GM18499 (cell line): ENCODE measurements at regions not wholly inside any gene's neighbourhood (a gene's known extent, or its start where the extent isn't known, plus 50 kb on each side); places are given as distances from the start of the nearest gene placed in this dataset.
"Not testable (repeated sequence)": the region's sequence is repeated elsewhere in the genome, so short reads cannot be mapped to it uniquely, and the experiment has no call there.

Source experiments
- ATAC-seq: cut with Tn5 transposase; IDR thresholded peaks from one replicate; pipeline ENCODE4 v1.9.1; 2021; ENCODE audit warnings: moderate number of reproducible peaks; ENCODE audit not compliant: insufficient read depth, unreplicated experiment

DNA sequence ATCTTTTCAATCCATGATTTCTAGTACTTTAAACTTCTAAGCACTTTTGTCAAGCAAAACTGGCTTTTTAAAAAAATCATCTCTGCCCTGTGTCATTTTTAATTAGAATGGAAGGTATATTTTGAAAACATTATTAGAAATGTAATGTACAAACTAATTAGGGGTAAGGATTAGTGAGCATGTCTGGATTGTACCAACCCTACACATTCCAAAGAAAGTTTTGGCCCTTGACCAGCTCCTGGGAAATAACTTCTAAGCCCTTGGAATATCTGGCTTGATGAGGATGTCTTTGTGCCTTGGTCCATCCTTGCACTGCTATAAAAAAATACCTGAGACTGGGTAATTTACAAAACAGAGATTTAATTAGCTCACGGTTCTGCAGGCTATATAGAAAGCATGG, 876.5 kb downstream of the RAPGEF2 start:
- no peak for ATAC-seq

DNA sequence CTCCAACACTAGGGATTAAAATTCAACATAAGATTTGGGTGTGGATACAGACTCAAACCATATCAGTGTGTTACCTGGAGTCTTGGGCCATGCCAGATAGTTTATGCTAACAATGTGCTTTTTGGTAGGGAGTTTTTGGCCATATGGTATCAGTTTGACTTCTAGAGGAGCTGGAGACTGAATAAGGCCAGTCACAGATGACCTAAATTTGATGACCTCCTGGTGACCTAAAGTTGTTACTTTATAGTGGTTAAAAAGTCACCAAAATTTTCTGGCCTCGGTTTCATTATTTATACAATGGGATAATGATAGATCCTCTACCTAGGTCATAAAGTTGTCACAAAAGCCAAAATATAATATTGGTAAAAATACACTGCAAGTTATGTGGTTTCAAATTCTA, 877.1 kb downstream of the RAPGEF2 start:
- ATAC-seq = no peak

DNA sequence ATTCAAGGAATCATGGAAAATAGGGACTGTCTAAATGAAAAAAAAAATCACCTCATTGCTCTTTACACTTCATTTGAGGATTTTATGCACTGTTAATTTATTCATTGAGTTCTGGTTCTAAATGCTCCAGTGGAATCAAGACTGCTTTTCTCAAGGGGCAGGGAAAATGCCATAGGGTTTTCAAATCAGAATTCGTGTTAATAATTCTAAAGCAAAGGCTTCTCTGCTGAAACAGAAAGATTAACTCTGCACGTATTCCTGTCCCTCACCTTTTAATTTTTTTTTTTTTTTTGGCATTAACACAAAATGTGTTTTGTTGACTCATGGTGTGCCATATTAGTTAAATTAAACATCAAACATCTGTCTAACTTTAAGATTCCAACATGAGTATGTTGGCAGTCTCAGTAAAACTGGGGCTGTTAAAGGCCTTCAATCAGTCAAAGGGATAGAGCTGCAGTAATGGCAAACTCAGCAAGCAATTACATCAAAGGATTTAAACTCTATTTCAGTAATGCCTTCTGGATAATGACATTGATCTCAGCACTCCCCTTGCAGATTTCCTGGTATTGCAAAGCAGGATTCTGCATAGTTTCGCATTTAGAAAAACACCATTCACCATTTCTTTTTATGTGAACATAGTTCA, 878.1 kb downstream of the RAPGEF2 start:
- ATAC-seq = no peak

DNA sequence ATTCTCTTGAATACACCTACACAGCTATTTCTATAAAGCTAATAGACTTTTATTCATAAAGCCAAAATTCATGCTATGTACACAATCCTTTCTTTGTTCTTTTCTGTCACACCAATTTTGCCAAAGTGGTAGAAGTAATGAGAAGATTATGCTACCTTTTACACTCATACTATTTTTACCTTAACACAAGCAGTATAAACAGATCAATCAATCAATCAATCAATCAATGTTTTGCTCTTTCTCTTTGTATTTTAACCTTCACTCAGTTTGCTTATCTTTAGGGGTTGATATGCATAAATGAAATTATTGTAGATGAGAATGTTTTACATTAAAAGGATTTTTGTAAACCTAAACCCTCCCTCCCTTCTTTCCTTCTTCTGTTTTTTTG, 878.6 kb downstream of the RAPGEF2 start:
- no peak for ATAC-seq

DNA sequence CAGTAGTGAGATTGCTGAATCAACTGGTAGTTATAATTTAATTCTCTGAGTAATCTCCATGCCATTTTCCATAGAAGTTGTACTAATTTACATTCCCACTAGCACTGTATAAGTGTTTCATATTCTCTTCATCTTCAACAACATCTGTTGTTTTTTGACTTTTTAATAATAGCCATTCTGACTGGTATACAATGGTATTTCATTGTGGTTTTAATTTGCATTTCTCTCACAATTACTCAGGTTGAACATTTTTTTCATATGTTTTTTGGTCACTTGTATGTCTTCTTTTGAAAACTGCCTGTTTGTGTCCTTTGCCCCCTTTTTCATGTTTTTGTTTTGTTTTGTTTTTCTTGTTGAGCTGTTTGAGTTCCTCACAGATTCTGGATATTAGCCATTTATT, 880.2 kb downstream of the RAPGEF2 start:
- ATAC-seq = no peak

DNA sequence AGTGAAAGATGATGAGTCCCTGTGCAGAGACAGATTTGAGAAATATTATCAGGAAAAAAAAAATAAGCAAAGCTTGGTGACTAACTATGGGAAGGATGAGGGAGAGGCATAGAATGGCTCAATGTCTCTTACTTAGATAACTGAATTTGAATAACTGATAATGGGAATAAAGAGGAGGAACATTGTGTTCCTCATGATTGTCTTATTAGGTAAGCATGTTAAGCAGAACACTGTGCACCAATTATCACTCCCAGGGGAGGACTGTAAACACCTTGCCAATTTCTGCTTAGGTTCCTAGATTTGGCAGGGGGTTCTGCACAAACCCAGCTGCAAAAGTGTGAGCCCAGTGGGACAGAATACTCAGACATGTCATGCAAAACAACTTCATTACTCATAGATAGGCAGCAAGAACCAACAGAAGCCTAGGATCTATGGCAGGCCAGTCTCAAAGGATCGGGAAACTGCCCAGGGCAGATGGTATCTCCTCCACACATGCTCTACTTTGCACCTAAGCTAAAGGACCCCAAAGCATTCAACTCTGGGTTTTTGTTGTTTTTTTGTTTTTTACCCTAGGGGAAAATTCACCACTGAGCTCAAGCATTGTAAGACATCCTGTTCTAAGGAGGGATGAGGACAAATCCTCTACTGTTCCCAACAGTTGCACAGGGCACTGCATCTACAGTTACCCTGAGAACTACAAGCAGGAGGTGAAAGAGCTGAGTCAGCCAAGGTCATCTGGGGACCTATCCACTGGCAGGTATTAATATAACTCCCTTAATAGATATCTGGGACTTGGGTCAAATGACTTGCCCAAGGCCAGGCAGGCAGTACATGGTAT, 907.0 kb downstream of the RAPGEF2 start:
- no peak for ATAC-seq

DNA sequence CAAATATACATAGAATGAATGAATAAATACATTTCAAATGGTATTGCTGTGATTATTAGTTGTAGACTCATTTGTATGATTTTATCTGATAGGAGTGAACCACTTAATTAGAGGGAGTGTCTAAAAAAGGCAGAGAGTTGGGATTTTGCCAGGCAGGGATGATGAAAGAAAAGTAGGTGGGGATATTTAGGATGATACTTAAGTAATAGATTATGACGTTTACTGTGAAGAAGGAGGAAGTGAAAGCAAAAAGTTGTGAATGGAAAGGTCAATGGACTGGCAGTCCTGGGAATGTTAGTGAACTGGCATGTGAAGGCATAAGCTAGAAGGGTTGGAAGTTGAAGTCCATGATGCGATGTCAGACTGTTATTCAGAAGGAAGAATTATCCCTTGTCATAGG, 917.1 kb downstream of the RAPGEF2 start:
- ATAC-seq = no peak

DNA sequence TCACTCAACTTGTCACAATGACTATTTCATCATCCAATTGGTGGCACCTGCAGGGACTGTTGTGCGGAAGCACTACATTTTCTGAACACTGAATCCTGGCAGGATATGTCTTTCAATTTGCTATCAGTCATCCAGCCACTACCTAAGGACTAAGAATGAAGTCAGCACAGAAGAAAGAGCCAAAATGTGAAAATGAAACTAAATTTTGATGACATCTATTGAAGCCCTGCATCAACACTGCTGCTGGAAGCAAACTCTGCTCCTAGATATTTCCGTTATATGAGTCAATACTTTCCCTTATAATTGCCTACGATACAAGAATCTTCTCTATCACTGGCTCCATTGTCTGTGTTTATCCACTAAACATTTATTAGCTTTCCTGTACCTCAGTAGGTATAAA, 917.9 kb downstream of the RAPGEF2 start:
- ATAC-seq = no peak

DNA sequence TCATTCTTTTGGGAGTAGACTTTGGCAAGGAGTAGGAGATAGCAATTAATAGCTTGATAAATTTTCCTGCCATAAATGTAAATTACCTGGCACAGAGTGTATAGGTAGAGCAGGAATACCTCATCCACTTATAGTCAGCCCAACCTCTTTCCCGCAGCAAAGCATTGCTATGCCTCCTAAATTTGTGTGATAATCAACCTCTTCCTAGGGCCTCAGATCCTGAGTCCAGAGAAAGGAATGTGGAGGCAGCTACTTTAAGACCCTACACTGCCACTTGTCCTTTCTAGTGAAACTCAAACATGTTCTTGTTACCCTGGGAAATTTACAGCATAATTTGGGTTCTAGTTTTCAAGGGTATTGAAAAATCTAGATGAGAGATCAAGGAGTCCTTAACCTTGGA, 919.0 kb downstream of the RAPGEF2 start:
- no peak for ATAC-seq

DNA sequence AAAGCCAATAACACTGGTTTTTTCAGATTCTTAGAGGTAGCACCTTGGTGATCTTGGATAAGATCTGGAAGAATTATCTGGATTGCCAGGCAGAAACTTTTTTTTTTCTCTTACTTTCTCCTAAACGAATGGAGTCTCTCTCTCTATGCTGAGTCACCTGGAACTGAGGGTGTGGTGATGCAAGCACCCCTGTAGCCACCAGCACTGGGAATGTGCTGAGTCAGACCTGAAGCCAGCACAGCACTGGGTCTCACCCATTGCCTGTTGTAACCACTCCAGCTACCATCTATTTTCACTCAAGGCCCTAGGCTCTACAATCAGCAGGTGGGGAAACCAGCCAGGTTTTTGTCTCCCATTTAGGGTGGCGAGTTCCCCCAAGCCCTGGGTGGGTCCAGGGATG, 923.8 kb downstream of the RAPGEF2 start:
- ATAC-seq = no peak

DNA sequence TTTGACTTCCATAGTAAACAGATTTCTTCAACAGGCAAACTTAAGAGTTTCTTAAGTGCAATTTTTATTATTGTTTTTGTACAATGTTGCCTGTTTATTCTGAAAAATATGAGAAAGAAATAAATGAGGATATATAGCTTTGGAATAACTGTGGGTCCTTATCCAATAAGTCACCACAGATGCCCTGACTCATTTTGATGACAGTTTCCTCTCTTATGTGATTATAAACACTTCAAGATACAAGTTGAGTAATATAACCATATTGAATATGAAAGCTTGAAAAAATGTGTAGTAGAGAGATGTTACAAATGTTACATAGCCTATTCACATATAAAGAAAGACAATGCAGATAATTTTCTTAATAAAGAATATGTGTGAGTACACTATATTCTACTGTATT, 931.6 kb downstream of the RAPGEF2 start:
- ATAC-seq = no peak

DNA sequence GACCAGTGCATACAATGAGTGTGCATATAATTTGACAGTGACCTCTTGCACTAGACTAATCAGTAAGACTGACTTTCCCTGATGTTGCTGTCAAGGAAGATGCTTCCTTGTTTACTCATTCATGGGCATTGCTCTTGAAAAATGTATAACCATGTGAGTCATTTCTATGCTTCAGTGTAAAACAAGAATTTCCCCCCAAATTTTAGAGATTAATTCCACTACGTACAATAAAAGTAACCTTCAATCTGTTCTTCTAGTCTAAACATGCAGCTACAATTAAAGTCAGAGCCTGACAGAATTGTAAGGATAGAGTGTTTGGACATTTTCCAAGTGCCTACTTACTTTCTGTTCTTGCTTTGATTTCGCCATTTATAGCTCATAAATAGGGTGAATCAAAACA, 935.7 kb downstream of the RAPGEF2 start:
- ATAC-seq = no peak

DNA sequence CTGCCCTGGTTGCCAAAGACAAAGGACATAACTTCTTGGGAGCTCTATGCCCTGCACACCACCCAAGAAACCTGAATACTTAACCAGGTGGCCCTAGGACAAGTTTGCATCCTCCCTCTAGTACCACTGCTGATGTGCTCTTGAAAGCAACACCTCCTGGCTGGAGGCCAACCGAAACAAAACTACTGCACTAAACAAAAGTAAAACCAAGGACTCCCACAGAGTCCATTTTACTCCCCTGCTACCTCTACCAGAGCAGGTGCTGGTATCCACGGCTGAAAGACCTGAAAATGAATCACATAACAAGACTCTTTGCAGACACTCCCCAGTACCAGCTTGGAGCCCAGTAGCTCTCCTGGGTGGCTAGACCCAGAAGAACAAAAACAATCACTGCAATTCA, 941.8 kb downstream of the RAPGEF2 start:
- no peak for ATAC-seq

DNA sequence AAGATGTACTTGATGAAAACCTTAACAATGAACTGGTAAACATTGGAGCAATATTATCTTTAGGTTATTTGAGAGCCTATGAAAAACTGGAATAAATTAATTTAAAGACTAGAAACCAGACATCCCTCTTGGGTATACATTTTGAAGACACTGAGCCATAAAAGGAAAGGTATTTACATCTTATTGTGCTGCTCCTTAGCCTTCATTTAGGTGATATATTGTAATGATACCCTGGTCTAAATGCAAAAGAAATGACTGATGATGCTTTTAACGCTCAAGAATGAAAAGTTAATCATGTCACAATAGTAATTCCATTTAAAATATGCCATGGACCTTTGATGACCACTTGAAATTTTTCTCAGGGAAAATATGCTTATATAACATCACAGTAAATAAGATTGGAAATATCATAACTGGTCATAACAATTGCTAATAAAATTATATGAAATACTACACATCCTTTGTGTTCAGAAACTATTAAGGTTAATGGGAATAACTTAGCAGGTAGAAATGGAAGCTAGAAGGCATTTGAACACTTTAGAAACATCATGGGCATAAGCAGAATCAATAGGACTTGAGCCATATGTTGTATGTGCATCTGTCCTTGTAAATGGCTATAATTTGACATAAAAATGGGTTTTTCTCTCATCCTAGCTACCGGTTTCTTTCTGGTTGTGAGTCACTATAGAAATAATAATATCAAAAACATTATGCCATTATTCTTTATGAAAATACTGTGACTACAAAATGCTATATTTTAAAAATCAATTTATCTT, 979.7 kb downstream of the RAPGEF2 start:
- ATAC-seq = no peak

DNA sequence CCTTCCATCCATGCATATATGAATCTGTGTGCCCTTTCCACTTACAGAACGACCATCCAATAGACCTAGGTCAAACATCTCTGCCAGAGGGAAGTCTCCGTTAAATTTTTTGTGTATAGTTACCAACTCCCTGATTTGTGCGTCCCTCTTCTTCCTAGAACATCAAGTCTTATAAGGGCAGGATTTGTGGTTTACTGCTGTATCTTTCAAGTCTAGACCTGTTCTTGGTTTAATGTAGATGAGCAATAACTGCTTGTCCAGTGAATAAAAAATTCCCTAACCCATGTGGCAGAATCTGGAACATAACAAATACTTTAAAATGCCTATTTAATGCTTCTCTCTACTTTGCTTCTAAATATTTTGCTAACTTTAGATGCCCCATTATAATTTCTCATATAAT, 988.8 kb downstream of the RAPGEF2 start:
- no peak for ATAC-seq

DNA sequence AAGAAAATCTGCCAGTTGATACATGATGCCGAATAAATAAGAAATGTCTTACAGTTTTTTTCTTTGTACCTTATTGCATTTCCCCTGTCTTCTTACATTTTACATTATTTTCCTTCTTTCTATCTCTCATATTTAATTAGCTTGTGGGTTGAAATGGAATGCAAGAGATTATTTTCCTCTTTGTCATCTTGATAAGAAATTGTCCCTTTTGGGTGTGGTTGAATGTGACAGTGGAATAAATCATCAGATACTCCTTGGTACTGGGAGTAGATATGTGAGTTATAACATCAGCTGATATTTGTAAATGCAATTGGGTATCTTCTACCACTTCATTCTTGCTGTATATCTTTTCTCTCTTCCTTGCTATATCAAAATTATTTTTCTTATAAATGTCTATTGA, 997.4 kb downstream of the RAPGEF2 start:
- no peak for ATAC-seq

DNA sequence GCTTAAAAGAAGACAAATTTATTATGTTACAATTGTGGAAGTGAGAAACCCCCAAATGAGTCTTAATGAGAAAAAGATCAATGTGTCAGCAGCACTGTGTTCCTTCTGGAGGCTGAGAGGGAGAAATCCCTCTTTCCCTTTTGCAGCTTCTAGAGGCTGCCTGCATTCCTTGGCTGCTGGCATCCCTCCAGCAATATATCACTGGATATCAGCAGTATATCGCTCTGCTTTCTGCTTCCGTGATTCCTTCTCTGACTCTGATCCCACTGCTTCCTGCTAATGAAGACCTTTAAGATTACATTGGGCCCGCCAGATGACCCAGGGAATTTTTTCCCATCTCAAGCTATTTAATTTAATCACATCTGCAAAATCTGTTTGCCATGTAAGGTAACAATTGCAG, 1008.0 kb downstream of the RAPGEF2 start:
- no peak for ATAC-seq

DNA sequence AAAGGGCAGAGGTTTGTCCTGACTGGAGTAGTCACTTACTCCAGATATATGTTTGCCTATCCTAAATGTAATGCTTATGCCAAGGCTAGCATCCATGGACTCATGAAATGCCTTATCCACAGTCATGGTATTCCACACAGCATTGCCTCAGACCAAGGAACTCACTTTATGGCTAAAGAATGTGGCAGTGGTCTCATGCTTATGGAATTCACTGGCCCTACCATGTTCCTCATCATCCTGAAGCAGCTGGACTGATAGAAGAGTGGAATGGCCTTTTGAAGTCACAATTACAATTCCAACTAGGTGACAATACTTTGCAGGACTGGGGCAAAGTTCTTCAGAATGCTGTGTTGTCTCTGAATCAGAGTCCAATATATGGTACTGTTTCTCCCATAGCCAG, 1014.8 kb downstream of the RAPGEF2 start:
- no peak for ATAC-seq

DNA sequence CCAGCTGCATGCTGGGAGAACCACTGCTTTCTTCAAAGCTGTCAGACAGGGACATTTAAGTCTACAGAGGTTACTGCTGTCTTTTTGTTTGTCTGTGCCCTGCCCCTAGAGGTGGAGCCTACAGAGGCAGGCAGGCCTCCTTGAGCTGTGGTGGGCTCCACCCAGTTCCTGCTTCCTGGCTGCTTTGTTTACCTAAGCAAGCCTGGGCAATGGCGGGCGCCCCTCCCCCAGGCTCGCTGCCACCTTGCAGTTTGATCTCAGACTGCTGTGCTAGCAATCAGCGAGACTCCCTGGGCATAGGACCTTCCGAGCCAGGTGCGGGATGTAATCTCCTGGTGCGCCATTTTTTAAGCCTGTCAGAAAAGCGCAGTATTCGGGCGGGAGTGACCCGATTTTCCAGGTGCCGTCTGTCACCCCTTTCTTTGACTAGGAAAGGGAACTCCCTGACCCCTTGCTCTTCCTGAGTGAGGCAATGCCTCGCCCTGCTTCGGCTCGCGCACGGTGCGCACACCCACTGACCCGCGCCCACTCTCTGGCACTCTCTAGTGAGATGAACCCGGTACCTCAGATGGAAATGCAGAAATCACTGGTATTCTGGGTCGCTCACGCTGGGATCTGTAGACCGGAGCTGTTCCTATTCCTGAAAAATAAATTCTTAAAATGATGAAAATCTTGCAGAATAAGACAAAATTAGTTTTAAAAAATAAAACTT, 1022.9 kb downstream of the RAPGEF2 start:
- not testable (repeated sequence) for ATAC-seq

DNA sequence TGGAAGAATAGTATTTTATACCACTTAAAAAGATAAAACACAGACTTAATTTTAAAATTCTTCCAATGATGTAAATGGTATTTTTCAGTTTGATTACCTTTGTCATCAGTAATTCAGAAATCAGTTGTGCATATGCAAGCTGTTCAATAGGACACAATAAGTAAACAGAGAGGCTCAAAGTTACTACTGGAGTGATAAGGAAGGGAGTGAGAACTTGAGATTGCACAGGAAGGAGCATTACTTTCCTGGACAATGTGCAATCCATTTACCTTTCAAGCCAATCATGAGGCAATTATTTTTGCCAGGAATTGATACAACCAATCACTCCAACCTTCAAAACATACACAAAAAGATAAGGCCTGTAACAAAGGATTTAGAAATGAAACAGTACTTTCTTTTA, 1024.3 kb downstream of the RAPGEF2 start:
- no peak for ATAC-seq

DNA sequence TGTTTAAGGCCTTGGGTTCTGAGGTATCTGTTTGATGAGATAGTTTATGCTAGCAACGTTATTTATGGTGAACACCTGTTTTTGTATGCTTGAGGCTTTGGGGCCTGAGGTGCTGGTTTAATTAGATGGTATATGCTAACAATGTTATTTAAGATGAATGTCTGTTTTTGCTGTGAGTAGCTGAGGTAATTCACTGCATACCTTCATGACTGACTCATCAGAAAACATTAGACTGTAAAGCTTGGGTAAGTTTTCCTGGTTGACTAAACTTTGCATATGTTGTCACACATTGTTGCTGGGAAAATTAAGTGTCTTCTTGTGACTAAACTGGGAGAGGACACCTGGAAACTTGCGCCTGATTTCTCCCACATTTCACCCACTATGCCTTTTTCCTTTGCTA, 1026.6 kb downstream of the RAPGEF2 start:
- ATAC-seq = no peak
